ENCODE measurements at regions not wholly inside any gene's neighbourhood (a gene's known extent, or its start where the extent isn't known, plus 50 kb on each side); places are given as distances from the start of the nearest gene placed in this dataset.
"Not testable (repeated sequence)": the region's sequence is repeated elsewhere in the genome, so short reads cannot be mapped to it uniquely, and the experiment has no call there.

DNA sequence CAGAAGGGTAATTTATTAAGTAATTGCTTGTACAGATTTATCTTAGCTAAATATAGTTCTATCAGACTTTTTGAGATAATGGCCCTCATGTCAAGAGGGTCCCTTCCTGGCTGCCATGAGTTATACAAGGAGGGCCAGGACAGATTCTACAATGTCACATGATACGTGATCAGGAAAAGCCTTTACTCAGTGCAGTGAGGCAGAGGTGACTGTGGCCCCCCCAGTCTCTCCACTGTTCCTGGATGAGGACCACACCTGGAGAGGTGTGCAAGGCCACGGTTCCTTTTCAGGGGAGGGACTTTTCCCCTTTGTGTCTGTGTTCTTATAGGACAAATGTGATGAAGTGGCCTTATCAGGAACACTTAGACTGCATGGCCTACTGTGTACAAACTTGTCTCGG is 54.3 kb upstream of the LRCH1 start:
- no peak for DNase-seq (ENCODE audit: low spot score)

DNA sequence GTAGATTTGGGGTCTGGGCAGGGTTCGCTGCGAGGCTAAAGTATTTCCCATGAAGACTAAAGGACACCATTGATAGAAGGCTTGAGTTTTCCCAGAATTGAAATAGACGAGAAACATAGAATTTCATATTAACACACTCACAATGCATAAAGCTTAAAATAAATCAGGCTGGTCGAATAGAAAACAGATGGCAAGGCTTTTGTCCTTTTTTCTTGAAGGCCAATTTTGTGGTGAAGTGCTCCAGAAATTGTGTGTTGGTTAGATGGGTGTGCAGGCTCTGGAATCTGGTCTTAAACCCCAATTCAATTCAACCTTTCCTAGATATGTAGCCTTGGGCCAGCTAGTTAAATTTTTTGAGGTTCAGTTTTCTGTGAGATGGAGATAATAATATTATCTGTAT is 56.9 kb upstream of the LRCH1 start:
- peak; percentile 57 for DNase-seq (ENCODE audit: low spot score)

DNA sequence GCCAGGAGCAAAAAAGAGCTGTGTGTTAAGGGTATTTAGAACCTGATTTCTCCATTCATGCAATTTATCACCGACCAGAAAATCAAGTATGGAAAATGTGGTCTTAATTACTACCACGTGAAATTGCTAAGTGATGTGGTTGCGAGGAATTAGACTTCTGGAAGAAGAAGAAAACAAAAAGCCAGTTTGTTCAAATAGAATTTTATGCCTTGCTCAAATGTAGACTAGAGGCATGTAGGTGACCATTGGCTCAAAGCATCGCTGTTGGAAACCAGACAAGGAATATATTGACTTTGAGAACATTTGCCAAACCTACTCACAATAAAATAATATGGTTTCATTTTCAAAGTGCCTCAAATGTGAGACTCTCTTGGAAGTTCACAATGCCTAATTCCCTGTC is 57.3 kb upstream of the LRCH1 start:
- DNase-seq (ENCODE audit: low spot score) = no peak

DNA sequence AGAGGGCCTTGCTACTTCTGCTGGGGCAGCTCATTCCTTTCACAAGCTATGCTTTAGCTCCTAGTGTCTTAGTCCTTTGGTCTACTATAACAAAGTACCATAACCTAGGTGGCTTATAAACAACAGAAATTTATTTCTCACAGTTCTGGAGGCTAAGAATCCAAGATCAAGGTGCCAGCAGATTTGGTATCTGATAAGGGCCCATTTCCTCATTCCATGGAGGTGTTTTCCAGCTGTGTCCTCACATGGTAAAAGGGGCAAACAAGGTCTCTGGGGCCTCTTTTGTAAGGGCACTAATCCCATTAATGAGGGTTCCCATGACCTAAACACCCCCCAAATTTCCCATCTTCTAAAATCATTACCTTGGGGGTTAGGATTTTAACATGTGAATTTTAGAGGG is 57.9 kb upstream of the LRCH1 start:
- no peak for DNase-seq (ENCODE audit: low spot score)

DNA sequence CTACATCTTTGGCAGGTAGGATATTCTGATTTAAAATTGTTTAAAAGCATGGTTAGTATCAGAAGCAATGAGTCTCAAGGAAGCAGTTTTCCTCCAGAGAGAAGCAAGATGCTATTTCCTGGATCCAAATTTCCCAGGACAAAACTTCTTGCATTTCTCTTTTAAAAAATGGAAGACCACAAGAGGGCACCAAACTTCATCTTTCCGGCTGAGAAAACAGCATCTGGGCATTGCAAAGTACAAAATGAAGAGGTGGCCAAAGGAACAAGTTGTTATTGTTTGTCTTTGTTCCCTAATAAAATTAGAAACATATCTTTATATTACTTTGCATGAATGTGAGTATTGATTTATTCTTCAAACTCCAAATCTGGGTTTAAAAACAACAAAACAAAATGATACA is 60.0 kb upstream of the LRCH1 start:
- DNase-seq (ENCODE audit: low spot score) = peak; percentile 77

DNA sequence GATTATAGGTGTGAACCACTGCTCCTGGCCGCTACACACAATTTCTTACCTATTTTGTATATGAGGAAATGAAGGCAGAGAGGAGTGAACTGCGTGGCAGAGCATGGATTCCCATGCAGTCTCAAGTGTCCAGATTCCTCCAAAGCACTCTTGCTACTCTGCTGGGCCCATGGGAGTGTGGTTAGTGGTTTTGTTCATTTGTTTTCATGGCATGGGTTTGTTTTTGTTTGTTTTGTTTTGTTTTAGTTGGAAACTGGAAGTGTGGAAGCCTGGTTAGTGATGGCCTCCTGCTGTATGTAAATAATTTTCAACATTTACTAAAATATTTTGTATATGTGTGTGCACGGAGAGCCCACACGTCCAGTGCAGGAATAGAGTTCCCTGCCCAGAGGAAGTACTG is 61.3 kb upstream of the LRCH1 start:
- DNase-seq (ENCODE audit: low spot score) = no peak

DNA sequence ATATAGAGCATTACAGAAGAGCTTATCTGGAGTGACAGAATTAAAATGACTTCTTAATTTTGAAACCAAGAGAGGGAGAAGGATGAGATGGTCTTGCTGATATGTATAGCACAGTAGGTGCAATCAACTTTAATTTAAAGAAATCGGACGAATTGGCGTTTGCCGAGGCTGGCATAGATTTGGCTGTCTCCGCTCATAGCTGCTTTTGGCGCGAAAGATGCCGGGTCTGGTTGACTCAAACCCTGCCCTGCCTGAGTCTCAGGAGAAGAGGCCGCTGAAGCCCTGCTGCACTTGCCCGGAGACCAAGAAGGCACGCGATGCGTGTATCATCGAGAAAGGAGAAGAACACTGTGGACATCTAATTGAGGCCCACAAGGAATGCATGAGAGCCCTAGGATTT is 62.3 kb upstream of the LRCH1 start:
- not testable (repeated sequence) for DNase-seq (ENCODE audit: low spot score)

DNA sequence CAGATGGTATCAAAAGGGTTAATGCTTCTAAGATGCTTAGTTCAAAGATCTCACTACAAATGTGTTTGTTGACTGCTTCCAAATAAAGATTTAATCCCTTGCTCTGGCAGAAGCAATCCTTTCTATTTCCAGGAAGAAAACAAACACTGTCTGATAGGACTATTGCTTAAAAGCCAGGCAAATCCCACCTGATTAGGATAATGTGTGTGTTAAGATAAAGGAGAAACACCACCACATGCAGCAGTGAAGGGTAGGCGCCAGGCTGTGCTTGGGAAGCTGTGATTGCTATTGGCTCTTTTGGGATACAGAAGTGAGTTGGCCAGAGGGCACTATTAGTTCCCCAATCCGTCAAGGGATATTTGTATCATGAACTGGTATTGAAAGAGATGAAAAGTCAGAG is 62.8 kb upstream of the LRCH1 start:
- DNase-seq (ENCODE audit: low spot score) = no peak

DNA sequence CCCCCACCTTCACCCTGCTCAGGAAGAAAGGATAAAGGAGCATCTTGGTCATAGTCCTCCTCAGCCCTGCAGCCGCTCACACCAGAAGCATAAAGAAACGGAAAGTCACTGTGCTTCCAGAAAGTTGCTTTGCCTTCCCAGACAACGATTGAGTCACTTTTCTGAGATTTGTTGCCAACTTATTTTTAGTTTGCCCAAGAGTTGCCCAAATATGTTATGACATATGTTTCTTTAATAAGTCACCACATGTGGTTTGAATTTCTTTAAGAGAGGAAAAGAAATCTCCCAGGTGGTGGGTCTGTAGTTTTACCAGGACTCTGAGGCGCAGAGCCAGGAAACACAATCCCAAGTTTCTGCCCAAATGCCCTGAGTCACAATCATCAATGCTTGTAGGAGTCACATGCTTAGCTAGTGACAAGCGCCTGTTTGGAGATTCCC is 63.4 kb upstream of the LRCH1 start:
- DNase-seq (ENCODE audit: low spot score) = no peak

DNA sequence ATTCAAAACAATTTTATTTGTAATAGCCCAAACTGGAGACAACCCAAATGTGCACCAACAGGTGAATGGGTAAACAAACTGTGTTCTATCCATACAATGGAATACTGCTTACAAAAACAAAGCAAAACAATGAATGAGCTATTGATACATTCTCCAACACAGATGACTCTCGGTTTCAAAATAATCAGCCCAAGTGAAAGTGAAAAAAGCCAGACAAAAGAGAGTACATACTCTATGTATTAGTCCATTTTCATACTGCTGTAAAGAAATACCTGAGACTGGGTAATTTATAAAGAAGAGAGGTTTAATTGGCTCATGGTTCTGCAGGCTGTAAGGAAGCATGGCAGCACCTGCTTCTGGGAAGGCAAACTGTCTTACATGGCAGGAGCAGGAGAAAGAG is 65.2 kb upstream of the LRCH1 start:
- DNase-seq (ENCODE audit: low spot score) = no peak

DNA sequence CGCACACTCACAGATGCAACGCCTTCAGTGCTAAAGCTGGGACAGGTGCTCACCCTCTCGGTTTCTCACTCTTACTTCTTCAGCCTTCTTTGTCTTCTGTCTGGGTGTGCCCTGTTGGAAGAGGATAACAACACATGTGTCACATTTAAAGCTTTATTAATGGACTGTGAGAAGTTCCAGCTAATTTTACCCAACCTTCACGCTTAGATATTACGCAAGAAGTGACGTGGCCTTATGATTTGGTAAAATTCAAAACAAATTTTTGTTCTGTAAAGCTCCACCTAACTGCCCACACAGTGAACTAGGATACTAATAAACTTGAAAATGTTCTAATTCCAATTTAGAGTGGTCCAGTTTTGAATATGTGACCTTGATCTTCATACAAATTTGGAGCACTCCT is 66.7 kb upstream of the LRCH1 start:
- DNase-seq (ENCODE audit: low spot score) = no peak

DNA sequence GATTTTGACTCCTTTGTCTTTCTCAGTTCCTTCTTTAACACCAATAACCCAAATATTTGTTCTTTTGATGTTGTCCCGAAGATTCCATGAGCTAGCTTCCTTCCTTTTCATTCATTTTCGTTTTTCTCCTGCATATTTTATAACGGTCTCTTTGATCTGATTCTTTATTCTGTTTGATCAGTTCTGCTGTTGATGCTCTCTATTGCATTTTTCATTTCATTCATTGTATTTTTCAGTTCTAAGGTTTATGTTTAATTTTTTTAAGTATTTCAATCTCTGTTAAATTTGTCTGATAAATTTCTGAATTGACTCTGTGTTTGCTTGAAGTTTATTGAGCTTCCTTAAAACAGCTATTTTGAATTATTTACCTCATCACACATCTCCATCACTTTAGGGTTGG is 68.4 kb upstream of the LRCH1 start:
- no peak for DNase-seq (ENCODE audit: low spot score)

DNA sequence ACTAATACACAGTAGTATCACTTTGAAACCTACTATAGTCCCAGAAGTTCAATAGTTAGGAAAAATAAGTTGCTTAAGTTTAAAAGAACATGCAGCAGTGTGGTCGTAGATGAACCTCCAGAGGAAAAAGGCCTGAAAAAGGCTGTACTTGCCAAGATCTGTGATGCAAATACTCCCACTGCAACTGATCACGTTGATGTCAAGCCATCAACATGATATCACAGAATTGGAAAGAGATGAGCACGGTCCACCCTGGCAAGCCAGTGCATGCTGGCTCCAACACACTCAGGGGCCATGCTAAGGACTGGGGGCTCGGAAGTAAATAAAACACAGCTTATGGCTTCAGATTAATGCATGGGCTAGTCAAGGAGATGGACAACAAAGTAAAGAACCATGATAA is 71.8 kb upstream of the LRCH1 start:
- DNase-seq (ENCODE audit: low spot score) = no peak

DNA sequence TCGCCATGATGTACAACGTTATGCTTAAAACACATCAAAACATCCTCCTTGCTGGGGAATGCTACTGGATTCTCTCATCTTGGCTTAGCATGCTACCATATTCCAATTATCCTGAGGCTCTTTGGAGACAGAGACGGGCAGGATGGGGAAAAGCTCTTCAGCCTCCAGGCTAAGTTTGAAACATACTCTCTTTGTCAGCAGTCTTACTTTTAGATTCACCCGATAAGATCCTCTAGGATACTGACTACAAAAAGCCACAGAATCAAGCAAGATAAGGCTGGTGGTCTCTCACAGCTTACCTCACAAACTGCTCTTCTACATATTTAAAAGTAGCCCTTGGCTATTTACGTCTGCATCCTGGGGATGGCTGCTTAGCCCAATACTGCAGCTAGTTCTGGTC is 72.8 kb upstream of the LRCH1 start:
- no peak for DNase-seq (ENCODE audit: low spot score)

DNA sequence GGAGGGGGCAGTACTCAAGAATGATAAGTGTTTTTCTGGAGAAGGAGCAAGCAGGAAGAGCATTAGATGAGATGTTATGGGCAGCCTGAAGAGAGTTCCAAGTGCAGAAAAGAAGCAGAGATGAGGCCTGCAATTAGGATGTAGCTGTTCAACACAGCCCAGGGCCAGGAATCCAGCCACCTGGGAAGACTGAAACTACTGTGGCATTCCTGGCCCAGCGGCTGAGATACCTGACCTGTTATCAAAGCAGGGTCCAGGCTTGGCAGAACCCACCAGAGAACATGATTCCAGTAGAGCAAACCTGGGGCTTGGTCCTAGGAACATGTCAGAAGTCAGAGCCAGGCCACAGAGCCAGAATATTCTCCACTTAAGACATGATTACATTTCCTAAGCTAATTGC is 73.3 kb upstream of the LRCH1 start:
- DNase-seq (ENCODE audit: low spot score) = no peak

DNA sequence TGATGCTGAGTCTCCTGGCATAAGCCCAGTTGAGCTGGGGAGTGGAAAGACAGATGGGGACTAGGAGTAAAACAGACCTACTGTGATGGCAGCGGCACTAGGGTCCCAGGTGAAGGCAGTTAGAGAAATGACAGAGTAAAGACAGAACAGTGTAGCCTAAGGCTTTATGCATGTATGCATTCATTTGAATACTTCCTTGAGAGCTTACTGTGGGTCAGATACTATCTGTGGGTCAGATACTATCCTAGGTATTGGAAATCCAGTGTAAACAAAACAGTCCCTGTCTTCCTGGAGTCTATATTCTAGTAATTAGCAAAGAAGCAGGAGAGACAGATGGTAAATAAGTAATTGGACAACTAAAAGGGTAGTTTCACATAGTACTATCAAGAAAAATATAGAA is 73.7 kb upstream of the LRCH1 start:
- no peak for DNase-seq (ENCODE audit: low spot score)

DNA sequence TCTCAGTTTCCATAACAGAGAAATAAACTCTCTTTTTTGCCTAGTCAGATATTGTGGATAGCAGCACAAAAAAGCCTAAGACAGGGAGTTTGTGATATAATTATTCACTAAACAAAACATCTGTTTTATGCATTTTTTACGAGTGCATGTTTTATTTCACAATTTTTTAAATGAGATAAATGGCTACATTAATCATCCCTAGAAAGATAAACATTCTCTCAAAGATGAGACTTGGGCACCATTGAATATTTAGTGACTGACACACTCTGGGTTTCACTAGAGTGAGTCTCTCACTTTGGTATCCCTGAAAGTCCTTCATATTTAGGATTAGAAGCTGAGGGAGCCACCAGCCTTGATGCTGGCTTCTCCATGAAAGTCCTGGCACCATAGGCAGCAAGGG is 74.3 kb upstream of the LRCH1 start:
- DNase-seq (ENCODE audit: low spot score) = no peak

DNA sequence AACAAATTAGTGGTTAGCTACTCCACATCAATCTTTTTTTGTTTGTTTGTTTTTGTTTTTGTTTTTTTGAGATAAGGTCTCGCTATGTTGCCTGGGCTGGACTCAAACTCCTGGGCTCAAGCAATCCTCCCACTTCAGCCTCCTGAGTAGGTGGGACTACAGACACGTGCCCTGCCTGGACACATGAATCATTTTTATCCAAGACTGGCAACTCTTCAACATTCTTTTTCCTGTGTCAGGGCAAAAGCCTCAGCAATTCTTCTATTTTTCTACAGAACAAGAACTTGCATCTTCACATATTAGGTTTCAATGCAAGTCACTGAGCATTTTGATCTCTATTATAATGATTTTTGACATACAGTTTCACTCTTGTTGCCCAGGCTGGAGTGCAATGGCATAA is 76.8 kb upstream of the LRCH1 start:
- no peak for DNase-seq (ENCODE audit: low spot score)

DNA sequence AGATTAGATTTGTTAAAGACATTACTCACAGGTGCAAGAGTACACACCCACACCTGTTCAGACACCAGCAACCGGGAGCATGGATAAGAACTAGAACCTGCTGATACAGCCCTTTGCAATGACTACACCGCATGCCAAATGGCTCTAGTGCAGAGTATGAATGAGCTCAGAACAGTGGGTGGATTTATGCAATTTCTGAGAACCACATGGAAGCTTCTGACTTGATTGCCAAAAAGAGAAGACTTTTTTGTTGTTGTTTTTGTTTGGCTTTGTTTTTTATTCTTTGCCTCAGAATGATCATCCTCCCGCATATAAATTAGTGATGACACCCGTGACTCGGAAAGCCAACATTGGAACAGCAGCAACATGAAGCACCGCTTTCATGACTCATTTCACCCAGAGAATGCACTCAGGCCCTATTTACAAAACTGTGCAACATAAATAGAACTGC is 77.4 kb upstream of the LRCH1 start:
- DNase-seq (ENCODE audit: low spot score) = no peak

DNA sequence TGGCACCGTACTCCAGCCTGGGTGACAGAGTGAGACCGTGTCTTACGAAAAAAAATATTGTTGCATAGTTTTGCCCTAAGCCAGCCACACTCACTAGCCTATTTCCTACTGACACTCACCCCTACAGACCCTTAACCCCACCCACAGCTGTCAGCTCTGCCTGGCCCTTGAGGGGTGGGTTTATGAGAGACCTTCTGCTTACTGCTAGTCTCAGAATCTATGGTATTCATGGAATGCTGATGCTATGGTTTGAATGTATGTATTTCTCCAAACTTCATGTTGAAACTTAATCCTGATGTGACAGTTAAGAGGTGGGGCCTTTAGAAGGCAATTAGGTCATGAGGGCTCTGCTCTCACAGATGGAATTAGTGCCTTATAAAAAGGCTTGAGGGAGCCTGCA is 79.2 kb upstream of the LRCH1 start:
- no peak for DNase-seq (ENCODE audit: low spot score)

DNA sequence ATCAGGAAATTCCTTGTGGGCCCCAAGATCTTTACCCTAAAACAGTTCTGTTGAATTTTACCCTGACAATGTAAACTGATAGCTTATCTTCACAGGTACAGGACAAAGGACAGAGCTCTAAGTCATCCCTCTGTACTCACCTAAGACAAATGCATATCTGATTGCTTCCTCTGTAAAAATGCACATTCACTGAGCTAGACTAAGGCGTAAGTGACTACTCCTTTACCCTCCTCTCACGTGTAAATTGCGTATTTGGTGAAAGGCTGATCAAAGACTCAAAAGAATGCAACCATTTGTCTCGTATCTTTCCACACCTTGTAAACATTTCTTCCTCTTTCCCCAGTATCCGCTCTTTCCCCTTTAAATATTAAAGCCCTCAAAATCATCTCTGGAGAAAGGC is 80.6 kb upstream of the LRCH1 start:
- DNase-seq (ENCODE audit: low spot score) = no peak

DNA sequence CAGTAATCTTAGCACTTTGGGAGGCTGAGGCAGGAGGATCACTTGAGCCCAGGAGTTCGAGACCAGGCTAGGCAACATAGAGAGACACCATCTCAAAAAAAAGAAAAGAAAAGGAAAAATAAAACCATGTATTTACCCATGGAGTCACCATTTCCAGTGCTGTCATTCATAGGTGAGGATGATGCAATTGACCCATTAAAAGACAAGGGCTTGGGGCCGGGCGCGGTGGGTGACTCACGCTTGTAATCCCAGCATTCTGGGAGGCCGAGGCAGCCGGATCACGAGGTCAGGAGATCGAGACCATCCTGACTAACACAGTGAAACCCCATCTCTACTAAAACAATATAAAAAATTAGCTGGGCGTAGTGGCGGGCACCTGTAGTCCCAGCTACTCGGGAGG is 82.6 kb upstream of the RUBCNL start:
- DNase-seq (ENCODE audit: low spot score) = not testable (repeated sequence)

DNA sequence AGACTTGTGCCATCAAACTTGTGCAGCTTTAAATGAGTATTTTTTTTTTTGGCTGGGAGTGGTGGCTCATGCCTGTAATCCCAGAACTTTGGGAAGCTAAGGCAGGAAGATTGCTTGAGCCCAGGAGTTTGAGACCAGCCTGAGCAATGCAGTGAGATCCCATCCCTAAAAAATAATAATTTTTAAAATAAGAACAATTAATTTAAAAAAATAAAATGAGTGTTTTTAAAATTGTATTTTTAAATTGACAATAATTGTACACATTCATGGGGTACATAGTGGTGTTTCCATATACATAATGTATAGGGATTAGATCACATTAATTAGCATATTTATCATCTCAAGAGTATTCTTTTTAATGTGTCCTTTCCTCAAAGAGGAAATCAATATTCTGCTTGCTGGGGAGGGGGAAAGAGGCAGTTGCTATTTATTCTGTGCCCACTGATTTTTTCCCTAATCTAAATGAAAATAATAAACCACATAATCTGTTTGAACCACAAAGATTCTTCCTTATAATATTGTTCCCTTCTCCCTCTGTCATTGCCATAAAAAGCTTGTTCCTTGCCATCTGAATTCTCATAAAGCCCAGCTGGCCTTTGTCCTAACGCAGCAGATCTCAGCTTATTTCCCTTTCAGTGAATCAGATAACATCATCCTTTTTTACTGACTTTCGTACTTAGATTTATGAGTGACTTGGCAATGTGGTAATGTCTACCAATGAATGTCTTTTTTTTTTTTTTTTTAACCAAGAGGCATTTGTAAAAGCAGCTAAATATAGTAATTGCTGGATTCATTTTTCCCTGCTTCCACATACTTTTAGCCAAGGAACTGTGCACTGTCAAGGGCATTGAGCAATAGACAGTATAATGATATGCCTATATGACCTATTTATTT is 81.8 kb upstream of the RUBCNL start:
- no peak for DNase-seq (ENCODE audit: low spot score)

DNA sequence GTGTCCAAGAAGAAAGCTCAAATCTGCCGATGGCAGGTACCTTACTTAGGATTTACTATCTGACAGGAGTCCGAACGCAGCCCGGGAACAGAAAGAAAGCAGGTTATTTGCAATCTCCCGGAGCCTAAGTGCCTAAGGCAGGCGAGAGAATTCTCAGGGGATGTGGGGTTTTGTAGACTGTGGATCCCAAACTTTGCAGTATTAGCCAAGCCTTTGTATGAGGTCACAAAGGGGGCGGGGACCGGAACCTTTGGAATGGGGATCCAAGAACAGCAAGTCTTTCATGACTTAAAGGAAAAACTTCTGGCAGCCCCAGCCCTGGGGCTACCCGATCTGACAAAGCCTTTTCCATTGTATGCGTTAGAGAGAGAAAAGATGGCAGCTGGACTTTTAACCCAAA is 80.6 kb upstream of the RUBCNL start:
- not testable (repeated sequence) for DNase-seq (ENCODE audit: low spot score)
